Embryonic facial prominence (tissue), 1 donor: ENCODE measurements at regions not wholly inside any gene's neighbourhood (a gene's known extent, or its start where the extent isn't known, plus 50 kb on each side); places are given as distances from the start of the nearest gene placed in this dataset.
"Not testable (repeated sequence)": the region's sequence is repeated elsewhere in the genome, so short reads cannot be mapped to it uniquely, and the experiment has no call there.

Source experiments
- DNase-seq: peaks from one replicate; pipeline ENCODE4 v3.0.0-alpha.2; 2016; ENCODE audit errors: extremely low spot score

GRCh38 chr2:13390676-13391075, 673.9 kb downstream of the TRIB2 start:
- no peak for DNase-seq

GRCh38 chr2:13401312-13401711, 684.6 kb downstream of the TRIB2 start:
- DNase-seq = no peak

DNA sequence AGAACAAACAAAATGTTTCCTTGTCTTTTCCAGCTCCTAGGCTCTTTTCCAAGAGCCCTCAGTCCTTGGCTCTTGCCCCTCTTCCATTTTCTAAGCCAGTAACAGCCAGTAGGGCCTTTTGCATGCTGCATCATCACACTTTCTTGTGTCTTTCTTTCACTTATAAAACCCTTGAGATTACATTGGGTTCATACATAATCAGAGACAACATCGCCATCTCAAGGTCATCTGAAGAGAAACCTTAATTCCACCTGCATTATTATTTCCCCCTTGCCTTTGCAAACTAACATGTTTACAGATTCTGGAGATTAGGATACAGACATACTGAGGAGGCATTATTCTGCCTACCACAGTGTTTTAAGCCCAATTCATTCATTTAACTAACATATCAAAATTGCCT, 697.3 kb downstream of the TRIB2 start:
- DNase-seq = no peak

GRCh38 chr2:13414897-13415296, 698.2 kb downstream of the TRIB2 start:
- DNase-seq = no peak

- DNase-seq = no peak
Observed at GRCh38 chr2:13433954-13434353, 717.2 kb downstream of the TRIB2 start.

- DNase-seq = not testable (repeated sequence)
Observed at GRCh38 chr2:13443554-13444261, 727.0 kb downstream of the TRIB2 start.

GRCh38 chr2:13462464-13462863, 745.7 kb downstream of the TRIB2 start:
- DNase-seq = no peak

DNA sequence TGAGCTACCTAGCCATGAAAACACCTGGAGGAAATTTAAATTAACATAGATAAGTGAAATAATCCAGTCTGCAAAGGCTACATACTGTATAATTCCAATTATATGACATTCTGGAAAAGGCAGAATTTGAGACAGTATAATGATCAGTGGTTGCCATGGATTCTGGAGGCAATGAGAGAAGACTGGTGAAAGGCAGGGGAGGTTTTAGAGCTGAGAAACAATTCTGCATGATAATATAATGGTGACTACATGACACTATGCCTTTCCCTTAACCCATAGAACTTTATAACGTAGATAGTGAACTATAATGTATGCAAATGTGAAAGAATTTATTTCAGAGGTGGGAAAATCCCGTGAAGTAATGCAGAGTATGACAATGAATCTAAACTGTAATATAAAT, 749.3 kb downstream of the TRIB2 start:
- no peak for DNase-seq

DNA sequence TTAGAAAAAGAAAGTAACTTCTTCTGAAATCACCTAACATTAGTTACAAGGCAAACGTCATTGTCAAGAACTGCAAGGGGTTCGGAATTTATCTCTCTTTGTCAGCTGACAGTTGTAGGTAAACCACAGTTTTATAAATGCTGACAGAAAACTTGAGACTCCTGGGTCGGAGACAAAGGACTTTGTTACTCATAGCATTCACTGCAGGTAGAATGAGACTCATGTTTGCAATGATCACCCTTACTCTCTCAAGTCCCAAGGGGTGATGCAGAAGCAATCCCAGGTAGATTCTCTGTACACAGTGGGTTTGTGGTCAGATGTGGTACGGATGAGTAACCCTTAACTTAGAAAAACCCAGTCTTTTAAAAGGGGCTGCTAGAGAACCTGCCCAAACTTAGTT, 757.8 kb downstream of the TRIB2 start:
- no peak for DNase-seq

- DNase-seq = no peak
Observed at GRCh38 chr2:13480057-13480456, 763.3 kb downstream of the TRIB2 start.

- DNase-seq = no peak
Observed at GRCh38 chr2:13481201-13481600, 764.5 kb downstream of the TRIB2 start.

- no peak for DNase-seq
Observed at GRCh38 chr2:13485256-13485655, 768.5 kb downstream of the TRIB2 start.

DNA sequence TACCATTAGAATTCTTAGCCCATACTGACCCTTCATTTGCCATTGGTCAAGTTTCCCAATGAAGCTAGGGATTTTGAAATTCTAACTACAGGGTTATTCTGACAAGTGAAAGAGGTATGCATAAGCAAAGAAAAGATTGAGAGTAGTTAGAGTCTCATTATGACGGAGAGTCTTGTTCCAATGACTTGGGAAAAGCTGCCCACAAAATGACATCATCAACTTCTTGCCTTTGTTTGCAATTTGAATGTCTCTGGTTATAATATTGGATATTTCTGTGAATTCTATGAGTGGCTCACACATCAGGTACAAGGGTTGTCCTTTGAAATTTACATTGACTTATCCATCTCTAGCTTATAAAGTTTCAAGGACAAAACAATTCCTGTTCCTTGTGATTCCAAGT, 772.2 kb downstream of the TRIB2 start:
- DNase-seq = no peak

DNA sequence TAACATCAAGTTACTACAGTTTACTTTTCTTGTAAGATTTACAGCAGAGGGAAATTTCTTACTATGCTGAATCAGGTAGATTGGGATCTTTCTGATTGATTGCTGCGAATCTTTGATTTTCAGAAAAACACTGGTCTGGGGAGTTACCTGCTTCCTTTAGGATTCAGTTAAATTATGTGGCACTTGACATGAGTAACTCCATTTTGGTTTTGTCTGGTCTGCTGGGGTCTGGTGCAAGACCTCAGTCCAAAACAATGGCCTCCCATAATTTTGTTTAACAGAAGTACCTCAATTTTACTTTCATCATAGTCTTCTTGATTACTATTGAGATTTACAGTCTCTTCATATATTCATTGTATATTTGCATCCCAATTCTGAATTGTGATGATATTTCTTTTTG, 775.5 kb downstream of the TRIB2 start:
- no peak for DNase-seq

GRCh38 chr2:13495051-13495450, 778.3 kb downstream of the TRIB2 start:
- DNase-seq = no peak

GRCh38 chr2:13504808-13505207, 788.1 kb downstream of the TRIB2 start:
- no peak for DNase-seq

GRCh38 chr2:13508671-13509070, 791.9 kb downstream of the TRIB2 start:
- no peak for DNase-seq

DNA sequence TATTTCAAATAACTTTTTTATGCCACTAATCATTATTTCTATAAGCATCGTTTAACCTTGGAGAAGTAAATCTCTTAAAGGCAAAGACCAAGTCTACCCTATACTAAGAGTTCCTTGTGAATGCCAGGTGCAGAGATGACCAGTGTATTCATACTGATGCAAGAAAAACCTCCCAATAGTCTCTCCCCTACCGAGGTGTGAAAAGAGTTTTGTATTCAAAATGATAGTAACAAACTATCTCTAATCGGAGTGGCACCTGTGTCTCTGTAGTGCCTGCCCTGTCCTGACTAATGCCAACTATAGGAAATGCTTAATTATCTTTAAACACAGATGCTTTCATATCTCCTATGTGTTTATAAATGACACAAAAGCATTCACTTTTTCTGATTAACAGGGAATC, 798.5 kb downstream of the TRIB2 start:
- DNase-seq = no peak

- DNase-seq = no peak
Observed at GRCh38 chr2:13522096-13522495, 805.4 kb downstream of the TRIB2 start.

DNA sequence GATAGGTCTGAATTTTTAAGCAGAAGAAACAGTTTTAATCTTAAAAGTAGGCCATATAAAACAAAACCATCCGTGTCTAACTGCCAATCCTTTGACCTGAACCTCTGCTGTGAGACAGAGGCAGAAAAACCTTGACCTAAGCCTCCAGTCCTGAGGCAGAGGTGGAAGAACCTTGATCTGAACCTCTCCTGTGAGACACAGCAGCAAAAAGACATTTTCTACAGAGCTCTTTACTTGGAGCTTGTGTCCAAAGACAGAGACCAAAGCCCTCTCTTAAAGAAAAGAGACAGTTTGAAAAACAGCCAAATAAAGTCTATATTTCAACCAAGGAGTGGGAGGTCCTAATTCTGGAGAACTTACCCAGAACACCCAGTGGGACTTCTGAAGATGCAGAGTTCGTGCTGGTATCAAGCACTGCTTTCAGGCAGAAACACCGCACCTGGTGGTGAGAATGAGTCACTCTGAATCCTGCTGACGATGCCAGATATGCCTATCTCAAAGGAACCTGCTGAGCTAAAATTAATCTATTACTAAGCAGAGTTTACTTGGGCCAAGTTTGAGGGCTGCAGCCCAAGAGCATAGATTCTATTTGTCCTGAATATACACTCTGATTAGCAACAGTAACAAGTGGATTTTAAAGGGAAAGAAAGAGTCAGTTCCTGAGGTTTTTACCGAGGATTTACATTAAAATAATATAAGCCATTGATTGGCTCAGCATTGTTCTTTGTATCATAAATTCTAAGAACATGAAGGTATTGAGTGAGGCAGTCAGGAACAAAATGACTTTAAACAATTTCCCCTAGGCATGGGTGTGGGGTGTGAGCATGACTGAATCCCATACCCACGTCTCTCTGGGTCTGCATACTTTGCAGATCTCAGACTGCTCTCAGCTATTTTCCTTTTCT, 806.4 kb downstream of the TRIB2 start:
- no peak for DNase-seq

- DNase-seq = no peak
Observed at GRCh38 chr2:13524492-13524891, 807.8 kb downstream of the TRIB2 start.

GRCh38 chr2:13531735-13532410, 815.1 kb downstream of the TRIB2 start:
- not testable (repeated sequence) for DNase-seq
